OCI-LY3 (cell line): ENCODE measurements at regions not wholly inside any gene's neighbourhood (a gene's known extent, or its start where the extent isn't known, plus 50 kb on each side); places are given as distances from the start of the nearest gene placed in this dataset.

ENCODE experiments used
- H2AFZ ChIP-seq: fragments of 200-600, 300-600 bp; shearing (Covaris generic); 2 replicates; pipeline ENCODE4 v1.6.0; 2014; ENCODE audit warnings: antibody characterized with exemption, low read depth, low read length
- H3K27ac ChIP-seq: fragments of 200-600, 300-600 bp; sonication (generic); 2 replicates; pipeline ENCODE4 v1.5.1; 2014; ENCODE audit warnings: mild to moderate bottlenecking, low read length, moderate library complexity, mixed read lengths
- H3K27me3 ChIP-seq: fragments of 200-600, 300-600 bp; sonication (generic); 2 replicates; pipeline ENCODE4 v1.6.1; 2014; ENCODE audit warnings: low read depth, low read length, mixed read lengths
- H3K36me3 ChIP-seq: fragments of 200-600, 300-600 bp; sonication (generic); replicated peaks from 2 replicates; pipeline ENCODE3; 2014; ENCODE audit warnings: low read depth, low read length, mixed read lengths
- H3K4me1 ChIP-seq: fragments of 300-600, 200-600 bp; sonication (generic); 2 replicates; pipeline ENCODE4 v1.6.1; 2014; ENCODE audit warnings: low read length, mixed read lengths
- H3K4me2 ChIP-seq: fragments of 200-600, 300-600 bp; sonication (generic); 2 replicates; pipeline ENCODE4 v1.6.1; 2014; ENCODE audit warnings: low read length, mixed read lengths
- H3K4me3 ChIP-seq: fragments of 300-600, 200-600 bp; sonication (generic); 2 replicates; pipeline ENCODE4 v1.5.1; 2014; ENCODE audit warnings: antibody characterized with exemption, mild to moderate bottlenecking, low read length, moderate library complexity
- H3K79me2 ChIP-seq: fragments of 300-600, 200-600 bp; shearing (Covaris generic); 2 replicates; pipeline ENCODE4 v1.6.1; 2014; ENCODE audit warnings: mild to moderate bottlenecking, low read length, mixed read lengths
- H3K9ac ChIP-seq: fragments of 300-600, 200-600 bp; shearing (Covaris generic); 2 replicates; pipeline ENCODE4 v1.6.0; 2014; ENCODE audit warnings: mild to moderate bottlenecking, low read length, moderate library complexity
- H3K9me3 ChIP-seq: fragments of 200-600, 300-600 bp; shearing (Covaris generic); 2 replicates; pipeline ENCODE4 v1.6.1; 2014; ENCODE audit warnings: low read length, mixed read lengths; ENCODE audit not compliant: insufficient read depth
- H4K20me1 ChIP-seq: fragments of 200-600, 300-600 bp; sonication (generic); 2 replicates; pipeline ENCODE4 v1.6.1; 2016; ENCODE audit warnings: low read length, mixed read lengths; ENCODE audit not compliant: insufficient read depth
- CTCF ChIP-seq: fragments of 200-600, 300-600 bp; sonication (generic); IDR thresholded peaks from 2 replicates; pipeline ENCODE4 v1.5.1; 2014; ENCODE audit warnings: antibody characterized with exemption, low read length, low read depth
- EZH2phosphoT487 ChIP-seq: fragments of 200-600 bp; shearing (Covaris generic); IDR thresholded peaks from 2 replicates; pipeline ENCODE4 v1.6.1; 2018; ENCODE audit warnings: antibody characterized with exemption, mixed run types, low read depth

- Histone ChIP-seq H2AFZ (no peak overlapping the region), H3K27ac (no peak overlapping the region), H3K79me2 (no peaks in the 10 kb centered on the region), H3K4me3 (no peak overlapping the region), H3K27me3 (no peaks in the 10 kb centered on the region), H4K20me1 (no peaks in the 10 kb centered on the region), H3K4me1 (no peaks in the 10 kb centered on the region), H3K4me2 (no peak overlapping the region), H3K9ac (no peak overlapping the region), H3K9me3 (no peaks in the 10 kb centered on the region), H3K36me3 (no peaks in the 10 kb centered on the region)
- no peak for TF ChIP-seq EZH2phosphoT487
Measured at GRCh38 chr5:125461641-125462072, 715.2 kb upstream of the ZNF608 start.

GRCh38 chr5:125463466-125464092 lies 717.1 kb upstream of the ZNF608 start:
- H3K27ac ChIP-seq = no peak overlapping the region
- TF ChIP-seq EZH2phosphoT487 (no peak), CTCF (no peak)

GRCh38 chr5:125464847-125465432 lies 718.5 kb upstream of the ZNF608 start:
- Histone ChIP-seq H3K27ac (no peak overlapping the region), H3K36me3 (no peaks in the 10 kb centered on the region), H4K20me1 (no peaks in the 10 kb centered on the region), H2AFZ (no peak overlapping the region), H3K4me1 (no peaks in the 10 kb centered on the region), H3K4me3 (no peak overlapping the region), H3K4me2 (no peak overlapping the region), H3K9ac (no peak overlapping the region), H3K79me2 (no peaks in the 10 kb centered on the region), H3K27me3 (no peaks in the 10 kb centered on the region), H3K9me3 (no peaks in the 10 kb centered on the region)
- TF ChIP-seq EZH2phosphoT487 (no peak), CTCF (no peak)

More at GRCh38 chr5:125463466-125464092, 717.1 kb upstream of the ZNF608 start:
- H3K79me2 ChIP-seq = no peaks in the 10 kb centered on the region
- no peak overlapping the region for H3K9ac ChIP-seq
- H3K9me3 ChIP-seq = no peaks in the 10 kb centered on the region
- no peaks in the 10 kb centered on the region for H3K36me3 ChIP-seq
- H4K20me1 ChIP-seq = no peaks in the 10 kb centered on the region
- H3K27me3 ChIP-seq = no peaks in the 10 kb centered on the region
- H3K4me2 ChIP-seq = no peak overlapping the region
- H3K4me1 ChIP-seq = no peaks in the 10 kb centered on the region
- no peak overlapping the region for H3K4me3 ChIP-seq
- H2AFZ ChIP-seq = no peak overlapping the region

GRCh38 chr5:125465703-125466102 lies 719.3 kb upstream of the ZNF608 start:
- H2AFZ ChIP-seq = no peak overlapping the region
- no peaks in the 10 kb centered on the region for H3K36me3 ChIP-seq
- no peaks in the 10 kb centered on the region for H3K4me1 ChIP-seq
- no peaks in the 10 kb centered on the region for H3K79me2 ChIP-seq
- TF ChIP-seq EZH2phosphoT487 (no peak), CTCF (no peak)
- H3K9ac ChIP-seq = no peak overlapping the region
- H4K20me1 ChIP-seq = no peaks in the 10 kb centered on the region
- H3K27me3 ChIP-seq = no peaks in the 10 kb centered on the region
- no peaks in the 10 kb centered on the region for H3K9me3 ChIP-seq
- no peak overlapping the region for H3K27ac ChIP-seq
- H3K4me2 ChIP-seq = no peak overlapping the region
- H3K4me3 ChIP-seq = no peak overlapping the region
